Spleen (tissue), 11 donors: ENCODE measurements at regions not wholly inside any gene's neighbourhood (a gene's known extent, or its start where the extent isn't known, plus 50 kb on each side); places are given as distances from the start of the nearest gene placed in this dataset.

Experiments
- DNase-seq: peaks from one replicate; pipeline ENCODE4 v3.0.0-alpha.2; 2020
- H3K27ac ChIP-seq, 8 donors: fragments of 200-600 bp; sonication (generic) in 7 of 8; 1 replicate in 4 of 8; 2 replicates in 4 of 8; pipeline versions ENCODE4 v1.5.0 to v1.8.0; 2016 to 2021; ENCODE audit warnings: inconsistent platforms in 4 of 8, mild to moderate bottlenecking in 4 of 8, moderate library complexity in 1 of 8
- H3K27me3 ChIP-seq, 7 donors: fragments of 200-600 bp; sonication (generic) in 6 of 7; replicated peaks in 1 of 7; 1 replicate in 4 of 7; 2 replicates in 3 of 7; pipeline versions ENCODE4 v1.5.0 to v1.8.0; 2016 to 2021; ENCODE audit warnings: inconsistent platforms in 3 of 7, mild to moderate bottlenecking in 1 of 7
- H3K36me3 ChIP-seq, 6 donors: fragments of 200-600 bp; sonication (generic) in 5 of 6; 1 replicate in 4 of 6; 2 replicates in 2 of 6; pipeline versions ENCODE4 v1.5.0 to v1.8.0; 2016 to 2021; ENCODE audit warnings: inconsistent platforms in 2 of 6
- H3K4me1 ChIP-seq, 6 donors: fragments of 200-600 bp; sonication (generic) in 5 of 6; 1 replicate in 3 of 6; 2 replicates in 3 of 6; pipeline versions ENCODE4 v1.5.0 to v1.8.0; 2016 to 2021; ENCODE audit warnings: inconsistent platforms in 3 of 6
- H3K4me3 ChIP-seq, 8 donors: fragments of 200-600 bp; sonication (generic) in 7 of 8; 1 replicate in 4 of 8; 2 replicates in 4 of 8; pipeline versions ENCODE4 v1.5.0 to v1.8.0; 2016 to 2021; ENCODE audit warnings: inconsistent platforms in 4 of 8, mild to moderate bottlenecking in 4 of 8, moderate library complexity in 2 of 8
- H3K9me3 ChIP-seq, 8 donors: fragments of 200-600 bp; sonication (generic) in 7 of 8; 1 replicate in 4 of 8; 2 replicates in 4 of 8; pipeline versions ENCODE4 v1.5.0 to v1.8.0; 2016 to 2021; ENCODE audit warnings: inconsistent platforms in 4 of 8
- CTCF ChIP-seq, 11 experiments: fragments of 200-600 bp in 7 of 11; fragments of 450-650 bp in 4 of 11; sonication (generic) in 4 of 11; IDR thresholded peaks in 8 of 11; conservative IDR thresholded peaks in 3 of 11; 1 replicate in 7 of 11; 2 replicates in 4 of 11; pipeline versions ENCODE4 v1.4.0 to v1.8.0; 2016 to 2021; ENCODE audit warnings: antibody characterized with exemption in 11 of 11, inconsistent platforms in 4 of 11, mild to moderate bottlenecking in 1 of 11
- POLR2A ChIP-seq, 3 donors: fragments of 450-650 bp; IDR thresholded peaks; one replicate each; pipeline ENCODE4 v1.5.1; 2017; ENCODE audit warnings: antibody characterized with exemption in 3 of 3, mild to moderate bottlenecking in 1 of 3
- POLR2AphosphoS5 ChIP-seq, 3 donors: sonication (generic); formaldehyde crosslinking; IDR thresholded peaks; one replicate each; pipeline ENCODE4 v1.5.1; 2017; ENCODE audit warnings: antibody characterized with exemption in 3 of 3
- WGBS, 5 donors: extraction: QIAGEN DNeasy Blood & Tissue Kit in 3 of 5; methylation state at CpG; one replicate each; pipeline versions ENCODE4 v1.1.5 to v1.1.7; 2013 to 2018; 5-methylcytosine and 5-hydroxymethylcytosine counted together
- intact Hi-C: fragments of 100-400 bp; cut with DNase I; formaldehyde crosslinking; loops from one replicate; pipeline ENCODE4 v1.15.0; 2023; ENCODE audit warnings: low total_unique reads
- donor health status: healthy with polysubstance abuse.
- donor health status: DM: no; HTN: no; CAD: no; lungs with moderate emphysema.
- donor health status: DM: no; HTN: no; CAD: no.
- donor health status: Bipolar disorder and iron deficiency.
- donor health status: healthy.
- donor health status: DM: no; HTN: no; CAD: no.
- donor health status: DM: yes; HTN: yes; CAD: no.

DNA sequence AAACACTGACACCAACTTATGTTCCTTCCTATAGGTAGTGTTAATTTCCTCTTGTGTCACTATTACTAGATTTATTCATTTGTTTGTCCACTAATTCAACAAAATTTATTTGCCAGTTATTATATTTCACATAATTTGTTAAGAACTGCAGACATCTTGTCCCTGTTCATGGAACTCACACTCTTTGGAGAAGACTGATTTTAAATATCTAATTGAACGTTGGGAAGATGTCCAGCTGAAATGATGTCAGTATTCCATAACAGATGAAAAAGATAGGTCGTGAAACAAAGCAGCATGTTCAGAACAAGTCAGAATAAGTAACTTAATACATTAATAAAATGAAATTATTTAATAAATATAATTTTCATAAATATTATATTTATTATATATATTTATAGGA is 873.1 kb upstream of the PHF14 start:
- H3K27me3 ChIP-seq: no peaks in the 10 kb centered on the region
- DNase-seq: no peak
- H3K36me3 ChIP-seq: no peaks in the 10 kb centered on the region
- no peaks in the 10 kb centered on the region for H3K4me1 ChIP-seq
- H3K4me3 ChIP-seq: no peak overlapping the region
- no peak for TF ChIP-seq POLR2A (IDR thresholded peaks at IDR 0.05)
- no peak overlapping the region for H3K27ac ChIP-seq
- H3K9me3 ChIP-seq: peaks cover 0 to 5% (median 0%) of the 10 kb centered on the region in 8 donors
- 56 to 72% (median 64%) methylated on average over 2 of the region's 2 CpGs for WGBS, 5 donors
- intact Hi-C loops: no loop called here

- TF ChIP-seq POLR2A (IDR thresholded peaks at IDR 0.05) (no peak), POLR2AphosphoS5 (IDR thresholded peaks at IDR 0.05) (no peak), CTCF (IDR thresholded peaks at IDR 0.05 in 8 of 11, conservative IDR thresholded peaks at IDR 0.05 in 3 of 11) (no peak)
- Histone ChIP-seq H3K27ac (no peak overlapping the region), H3K27me3 (no peaks in the 10 kb centered on the region), H3K36me3 (no peaks in the 10 kb centered on the region), H3K4me1 (no peaks in the 10 kb centered on the region), H3K9me3 (peaks cover 0 to 5% (median 0%) of the 10 kb centered on the region in 8 donors), H3K4me3 (no peak overlapping the region)
- DNase-seq: no peak
- 53 to 80% (median 68%) methylated on average over 2 of the region's 2 CpGs for WGBS, 5 donors
- intact Hi-C loops: no loop called here
Measured at GRCh38 chr7:10101351-10101750, 872.3 kb upstream of the PHF14 start.

GRCh38 chr7:10104292-10104691 is 869.4 kb upstream of the PHF14 start:
- TF ChIP-seq POLR2A (IDR thresholded peaks at IDR 0.05) (no peak), CTCF (IDR thresholded peaks at IDR 0.05 in 8 of 11, conservative IDR thresholded peaks at IDR 0.05 in 3 of 11) (no peak), POLR2AphosphoS5 (IDR thresholded peaks at IDR 0.05) (no peak)
- Histone ChIP-seq H3K9me3 (peaks cover 0 to 5% (median 0%) of the 10 kb centered on the region in 8 donors), H3K4me3 (no peak overlapping the region), H3K27ac (no peak overlapping the region), H3K27me3 (no peaks in the 10 kb centered on the region), H3K36me3 (no peaks in the 10 kb centered on the region), H3K4me1 (no peaks in the 10 kb centered on the region)
- intact Hi-C loops: no loop called here
- no peak for DNase-seq
- WGBS, 5 donors: 63 to 85% (median 75%) methylated on average over 3 of the region's 3 CpGs

- H3K36me3 ChIP-seq: no peaks in the 10 kb centered on the region
- H3K27ac ChIP-seq: no peak overlapping the region
- H3K9me3 ChIP-seq: peaks cover 0 to 5% (median 0%) of the 10 kb centered on the region in 8 donors
- H3K4me1 ChIP-seq: no peaks in the 10 kb centered on the region
- no peak for DNase-seq
- H3K4me3 ChIP-seq: no peak overlapping the region
- no peaks in the 10 kb centered on the region for H3K27me3 ChIP-seq
- intact Hi-C loops: no loop called here
- no peak for TF ChIP-seq CTCF (IDR thresholded peaks at IDR 0.05 in 8 of 11, conservative IDR thresholded peaks at IDR 0.05 in 3 of 11)
- no peak for TF ChIP-seq POLR2A (IDR thresholded peaks at IDR 0.05)
- TF ChIP-seq POLR2AphosphoS5 (IDR thresholded peaks at IDR 0.05): no peak
- 49 to 79% (median 52%) methylated on average over 1 of the region's 1 CpG for WGBS, 5 donors
Measured at GRCh38 chr7:10106609-10107008, 867.1 kb upstream of the PHF14 start.

GRCh38 chr7:10116511-10116910 is 857.2 kb upstream of the PHF14 start:
- no peak for DNase-seq
- TF ChIP-seq CTCF (IDR thresholded peaks at IDR 0.05 in 8 of 11, conservative IDR thresholded peaks at IDR 0.05 in 3 of 11): no peak
- TF ChIP-seq POLR2A (IDR thresholded peaks at IDR 0.05): no peak
- TF ChIP-seq POLR2AphosphoS5 (IDR thresholded peaks at IDR 0.05): no peak
- intact Hi-C loops: no loop called here
- Histone ChIP-seq H3K9me3 (no peaks in the 10 kb centered on the region), H3K27ac (no peak overlapping the region), H3K4me1 (no peaks in the 10 kb centered on the region), H3K27me3 (no peaks in the 10 kb centered on the region), H3K36me3 (no peaks in the 10 kb centered on the region), H3K4me3 (no peak overlapping the region)
- WGBS, 5 donors: 84 to 97% (median 90%) methylated on average over 6 of the region's 6 CpGs
